ENCODE measurements at regions not wholly inside any gene's neighbourhood (a gene's known extent, or its start where the extent isn't known, plus 50 kb on each side); places are given as distances from the start of the nearest gene placed in this dataset.

- Histone ChIP-seq H3K4me3 (ENCODE audit: low read depth, low read length) (no peak overlapping the region), H3K27me3 (ENCODE audit: control insufficient read depth, insufficient read depth, low read length) (no peaks in the 10 kb centered on the region), H3K79me2 (no peaks in the 10 kb centered on the region), H2AFZ (peak overlapping the region; percentile 47), H3K27ac (no peak overlapping the region), H3K9me3 (ENCODE audit: control insufficient read depth, low read length) (no peaks in the 10 kb centered on the region), H3K4me2 (ENCODE audit: low read length) (peak overlapping the region; percentile 23), H3K36me3 (ENCODE audit: control insufficient read depth, insufficient read depth, low read length) (no peaks in the 10 kb centered on the region), H3K9ac (no peak overlapping the region), H3K4me1 (no peaks in the 10 kb centered on the region)
- TF ChIP-seq CTCF (IDR thresholded peaks at IDR 0.05), result no peak
Measured at GRCh38 chr7:362402-363096, 72.6 kb downstream of the FOXL3 start.

GRCh38 chr7:363626-364025, 73.7 kb downstream of the FOXL3 start:
- Histone ChIP-seq H3K4me3 (ENCODE audit: low read depth, low read length) (no peak overlapping the region), H3K9me3 (ENCODE audit: control insufficient read depth, low read length) (no peaks in the 10 kb centered on the region), H3K79me2 (no peaks in the 10 kb centered on the region), H3K9ac (no peak overlapping the region), H3K36me3 (ENCODE audit: control insufficient read depth, insufficient read depth, low read length) (no peaks in the 10 kb centered on the region), H3K4me2 (ENCODE audit: low read length) (no peak overlapping the region), H2AFZ (no peak overlapping the region), H3K27ac (no peak overlapping the region), H3K4me1 (no peaks in the 10 kb centered on the region), H3K27me3 (ENCODE audit: control insufficient read depth, insufficient read depth, low read length) (no peaks in the 10 kb centered on the region)
- TF ChIP-seq CTCF (IDR thresholded peaks at IDR 0.05), result no peak

- no peak overlapping the region for H3K9ac ChIP-seq
- H3K79me2 ChIP-seq, result no peaks in the 10 kb centered on the region
- no peak overlapping the region for H3K27ac ChIP-seq
- H3K4me2 ChIP-seq (ENCODE audit: low read length), result no peak overlapping the region
- H3K27me3 ChIP-seq (ENCODE audit: control insufficient read depth, insufficient read depth, low read length), result no peaks in the 10 kb centered on the region
- no peaks in the 10 kb centered on the region for H3K4me1 ChIP-seq
- H3K36me3 ChIP-seq (ENCODE audit: control insufficient read depth, insufficient read depth, low read length), result no peaks in the 10 kb centered on the region
- H3K4me3 ChIP-seq (ENCODE audit: low read depth, low read length), result no peak overlapping the region
- H2AFZ ChIP-seq, result no peak overlapping the region
- no peak for TF ChIP-seq CTCF (IDR thresholded peaks at IDR 0.05)
- no peaks in the 10 kb centered on the region for H3K9me3 ChIP-seq (ENCODE audit: control insufficient read depth, low read length)
Measured at GRCh38 chr7:364536-364935, 74.6 kb downstream of the FOXL3 start.

GRCh38 chr7:365593-365992, 75.6 kb downstream of the FOXL3 start:
- Histone ChIP-seq H3K9ac (no peak overlapping the region), H3K36me3 (ENCODE audit: control insufficient read depth, insufficient read depth, low read length) (no peaks in the 10 kb centered on the region), H3K4me2 (ENCODE audit: low read length) (no peak overlapping the region), H3K27me3 (ENCODE audit: control insufficient read depth, insufficient read depth, low read length) (no peaks in the 10 kb centered on the region), H3K4me3 (ENCODE audit: low read depth, low read length) (no peak overlapping the region), H3K9me3 (ENCODE audit: control insufficient read depth, low read length) (no peaks in the 10 kb centered on the region), H3K27ac (no peak overlapping the region), H2AFZ (no peak overlapping the region), H3K79me2 (no peaks in the 10 kb centered on the region), H3K4me1 (no peaks in the 10 kb centered on the region)
- TF ChIP-seq CTCF (IDR thresholded peaks at IDR 0.05), result no peak

- Histone ChIP-seq H2AFZ (no peak overlapping the region), H3K27ac (no peak overlapping the region), H3K4me1 (no peaks in the 10 kb centered on the region), H3K4me2 (ENCODE audit: low read length) (no peak overlapping the region), H3K9me3 (ENCODE audit: control insufficient read depth, low read length) (no peaks in the 10 kb centered on the region), H3K27me3 (ENCODE audit: control insufficient read depth, insufficient read depth, low read length) (no peaks in the 10 kb centered on the region), H3K79me2 (no peaks in the 10 kb centered on the region), H3K36me3 (ENCODE audit: control insufficient read depth, insufficient read depth, low read length) (no peaks in the 10 kb centered on the region), H3K9ac (no peak overlapping the region), H3K4me3 (ENCODE audit: low read depth, low read length) (no peak overlapping the region)
- no peak for TF ChIP-seq CTCF (IDR thresholded peaks at IDR 0.05)
Measured at GRCh38 chr7:366161-366803, 76.3 kb downstream of the FOXL3 start.

All from parathyroid adenoma (tissue), 2 donors.